GM23338 (cell line): ENCODE measurements at regions not wholly inside any gene's neighbourhood (a gene's known extent, or its start where the extent isn't known, plus 50 kb on each side); places are given as distances from the start of the nearest gene placed in this dataset.

ENCODE experiments used
- ATAC-seq: fragments of 200-7000 bp; cut with Tn5 transposase; 3 replicates; pipeline ENCODE4 v1.9.1; 2020
- DNase-seq: peaks from one replicate; pipeline ENCODE4 v3.0.0-alpha.2; 2015; ENCODE audit warnings: low spot score
- H2AFZ ChIP-seq: fragments of 200-600 bp; sonication (generic); 2 replicates; pipeline ENCODE4 v1.8.0; 2016; ENCODE audit warnings: antibody characterized with exemption, mild to moderate bottlenecking, moderate library complexity
- H3F3A ChIP-seq: fragments of 200-600 bp; sonication (generic); replicated peaks from 2 replicates; pipeline ENCODE4 v1.8.0; 2017; ENCODE audit warnings: antibody characterized with exemption, mixed run types, low read depth
- H3K27ac ChIP-seq: fragments of 200-600 bp; sonication (generic); 2 replicates; pipeline ENCODE4 v1.6.1; 2016; ENCODE audit warnings: low read depth
- H3K27me3 ChIP-seq: fragments of 200-600 bp; sonication (generic); 2 replicates; pipeline ENCODE4 v1.8.0; 2016; ENCODE audit warnings: mild to moderate bottlenecking, mixed run types, moderate library complexity; ENCODE audit not compliant: insufficient read depth
- H3K36me3 ChIP-seq: fragments of 200-600 bp; sonication (generic); 2 replicates; pipeline ENCODE4 v1.8.0; 2016; ENCODE audit warnings: mild to moderate bottlenecking; ENCODE audit not compliant: insufficient read depth
- H3K4me1 ChIP-seq: fragments of 200-600 bp; sonication (generic); 2 replicates; pipeline ENCODE4 v1.8.0; 2016; ENCODE audit warnings: mild to moderate bottlenecking, moderate library complexity; ENCODE audit not compliant: insufficient read depth
- H3K4me2 ChIP-seq: fragments of 200-600 bp; sonication (generic); 2 replicates; pipeline ENCODE4 v1.7.1; 2017; ENCODE audit warnings: mixed run types
- H3K4me3 ChIP-seq: fragments of 200-600 bp; sonication (generic); 2 replicates; pipeline ENCODE4 v1.6.1; 2016; ENCODE audit warnings: mixed run types
- H3K79me2 ChIP-seq: fragments of 200-600 bp; sonication (generic); replicated peaks from 2 replicates; pipeline ENCODE4 v1.8.0; 2017; ENCODE audit warnings: mild to moderate bottlenecking; ENCODE audit not compliant: insufficient read depth
- H3K9me2 ChIP-seq: fragments of 200-600 bp; sonication (generic); 2 replicates; pipeline ENCODE4 v1.8.0; 2017; ENCODE audit not compliant: insufficient read depth
- H4K20me1 ChIP-seq: fragments of 200-600 bp; sonication (generic); replicated peaks from 2 replicates; pipeline ENCODE4 v1.8.0; 2017; ENCODE audit warnings: mild to moderate bottlenecking; ENCODE audit not compliant: insufficient read depth
- H3K27ac Mint-ChIP-seq: 2 replicates; pipeline ENCODE4 v1.8.0; 2020; ENCODE audit warnings: inconsistent platforms, mild to moderate bottlenecking, moderate library complexity, mixed read lengths
- H3K27me3 Mint-ChIP-seq: 3 replicates; pipeline ENCODE4 v1.8.0; 2022; ENCODE audit warnings: low read depth, mild to moderate bottlenecking, moderate library complexity, mixed read lengths, inconsistent platforms; ENCODE audit not compliant: insufficient read depth, poor library complexity
- H3K36me3 Mint-ChIP-seq: 3 replicates; pipeline ENCODE4 v1.8.0; 2021; ENCODE audit warnings: low read depth, mild to moderate bottlenecking, inconsistent platforms, moderate library complexity, mixed read lengths
- H3K4me1 Mint-ChIP-seq: 3 replicates; pipeline ENCODE4 v1.8.0; 2020; ENCODE audit warnings: mild to moderate bottlenecking, inconsistent platforms, mixed read lengths
- H3K4me3 Mint-ChIP-seq: 3 replicates; pipeline ENCODE4 v1.8.0; 2021; ENCODE audit warnings: moderate library complexity, mild to moderate bottlenecking, inconsistent platforms, mixed read lengths
- H3K9me3 Mint-ChIP-seq: 3 replicates; pipeline ENCODE4 v1.8.0; 2020; ENCODE audit warnings: moderate library complexity, mild to moderate bottlenecking, inconsistent platforms, mixed read lengths
- CREB1 ChIP-seq: fragments of 250-450 bp; sonication (Bioruptor Pico); IDR thresholded peaks from 2 replicates; pipeline ENCODE4 v1.5.0; 2020; ENCODE audit warnings: low read depth, mild to moderate bottlenecking, moderate library complexity
- CTCF ChIP-seq, 2 experiments: fragments of 200-600 bp in 1 of 2; sonication (generic) in 1 of 2; conservative IDR thresholded peaks; 2 replicates each; pipeline versions ENCODE4 v1.5.1 to v1.6.1; 2016 to 2017; ENCODE audit warnings: antibody characterized with exemption in 2 of 2, low read depth in 2 of 2, mild to moderate bottlenecking in 2 of 2, moderate library complexity in 1 of 2
- ETS1 ChIP-seq: IDR thresholded peaks from 2 replicates; pipeline ENCODE4 v1.6.1; 2016; ENCODE audit warnings: antibody characterized with exemption
- EZH2 ChIP-seq: fragments of 200-600 bp; sonication (generic); IDR thresholded peaks from one replicate; pipeline ENCODE4 v1.8.0; 2017; ENCODE audit warnings: antibody characterized with exemption, mild to moderate bottlenecking, low read depth; ENCODE audit not compliant: unreplicated experiment
- EZH2phosphoT487 ChIP-seq: fragments of 200-600 bp; sonication (generic); IDR thresholded peaks from one replicate; pipeline ENCODE4 v1.8.1; 2018; ENCODE audit warnings: antibody characterized with exemption; ENCODE audit not compliant: unreplicated experiment
- JUNB ChIP-seq: IDR thresholded peaks from one replicate; pipeline ENCODE4 v1.6.1; 2016; ENCODE audit warnings: antibody characterized with exemption; ENCODE audit not compliant: unreplicated experiment
- NANOG ChIP-seq: IDR thresholded peaks from 2 replicates; pipeline ENCODE4 v1.6.1; 2016; ENCODE audit warnings: antibody characterized with exemption, borderline replicate concordance
- POLR2AphosphoS5 ChIP-seq: IDR thresholded peaks from 2 replicates; pipeline ENCODE4 v1.6.1; 2016; ENCODE audit warnings: antibody characterized with exemption, low read depth
- REST ChIP-seq: IDR thresholded peaks from one replicate; pipeline ENCODE4 v1.6.1; 2018; ENCODE audit warnings: antibody characterized with exemption; ENCODE audit not compliant: unreplicated experiment
- STAT1 ChIP-seq: IDR thresholded peaks from one replicate; pipeline ENCODE4 v1.6.1; 2016; ENCODE audit warnings: antibody characterized with exemption; ENCODE audit not compliant: unreplicated experiment
- ZNF114 ChIP-seq: fragments of 250-450 bp; sonication (Bioruptor Pico); IDR thresholded peaks from 2 replicates; pipeline ENCODE4 v1.5.0; 2020; ENCODE audit warnings: mild to moderate bottlenecking, moderate library complexity
- ZNF331 ChIP-seq: fragments of 250-450 bp; sonication (Bioruptor Pico); IDR thresholded peaks from 2 replicates; pipeline ENCODE4 v1.5.0; 2020; ENCODE audit warnings: low read depth, mild to moderate bottlenecking, moderate library complexity
- ZNF462 ChIP-seq: fragments of 250-450 bp; sonication (Bioruptor Pico); IDR thresholded peaks from 2 replicates; pipeline ENCODE4 v1.5.0; 2020; ENCODE audit warnings: mild to moderate bottlenecking, moderate library complexity

- Histone ChIP-seq H3K27me3 (no peaks in the 10 kb centered on the region), H3K4me3 (no peak overlapping the region), H3K4me2 (no peak overlapping the region), H3K36me3 (no peaks in the 10 kb centered on the region), H3K4me1 (no peaks in the 10 kb centered on the region), H3F3A (no peaks in the 10 kb centered on the region), H2AFZ (no peak overlapping the region), H4K20me1 (no peaks in the 10 kb centered on the region), H3K79me2 (no peaks in the 10 kb centered on the region), H3K9me2 (no peaks in the 10 kb centered on the region), H3K27ac (no peak overlapping the region)
- Mint-ChIP-seq H3K27ac (no peak overlapping the region), H3K9me3 (peaks cover 6% of the 10 kb centered on the region; the same call in 2 of the 3 replicates), H3K4me3 (no peak overlapping the region), H3K36me3 (no peaks in the 10 kb centered on the region), H3K27me3 (no peaks in the 10 kb centered on the region), H3K4me1 (no peaks in the 10 kb centered on the region)
- DNase-seq (no peak), ATAC-seq (no peak)
- no peak for TF ChIP-seq EZH2
- TF ChIP-seq ETS1, result no peak
- TF ChIP-seq EZH2phosphoT487, result no peak
- no peak for TF ChIP-seq STAT1
- TF ChIP-seq REST, result no peak
- TF ChIP-seq CREB1 (CRISPR knock-in tag), result no peak
- TF ChIP-seq NANOG, result no peak
- no peak for TF ChIP-seq CTCF (conservative IDR thresholded peaks at IDR 0.05; ENCODE audit: low read depth in 2 of 2)
- no peak for TF ChIP-seq POLR2AphosphoS5
- TF ChIP-seq JUNB, result no peak
- no peak for TF ChIP-seq ZNF331 (CRISPR knock-in tag)
- TF ChIP-seq ZNF114 (CRISPR knock-in tag), result no peak
- no peak for TF ChIP-seq ZNF462
Observed at GRCh38 chr2:194464964-194465638, 1191.9 kb upstream of the SLC39A10 start.
